ENCODE measurements at regions not wholly inside any gene's neighbourhood (a gene's known extent, or its start where the extent isn't known, plus 50 kb on each side); places are given as distances from the start of the nearest gene placed in this dataset.
"Not testable (repeated sequence)": the region's sequence is repeated elsewhere in the genome, so short reads cannot be mapped to it uniquely, and the experiment has no call there.

DNA sequence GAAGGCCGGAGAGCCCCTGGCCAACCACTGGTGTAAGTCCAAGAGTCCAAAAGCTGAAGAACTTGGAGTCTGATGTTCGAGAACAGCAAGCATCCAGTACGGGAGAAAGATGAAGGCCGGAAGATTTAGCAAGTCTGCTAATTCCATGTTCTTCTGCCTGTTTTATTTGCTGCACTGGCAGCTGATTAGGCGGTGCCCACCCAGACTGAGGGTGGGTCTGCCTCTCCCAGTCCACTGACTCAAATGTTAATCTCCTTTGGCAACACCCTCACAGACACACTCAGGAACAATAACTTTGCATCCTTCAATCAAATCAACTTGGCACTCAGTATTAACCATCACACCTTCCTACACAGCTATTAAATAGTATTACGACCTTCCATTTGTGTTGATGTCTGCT is 168.6 kb downstream of the ALDH1A2 start:
- TF ChIP-seq, protein P1, sequence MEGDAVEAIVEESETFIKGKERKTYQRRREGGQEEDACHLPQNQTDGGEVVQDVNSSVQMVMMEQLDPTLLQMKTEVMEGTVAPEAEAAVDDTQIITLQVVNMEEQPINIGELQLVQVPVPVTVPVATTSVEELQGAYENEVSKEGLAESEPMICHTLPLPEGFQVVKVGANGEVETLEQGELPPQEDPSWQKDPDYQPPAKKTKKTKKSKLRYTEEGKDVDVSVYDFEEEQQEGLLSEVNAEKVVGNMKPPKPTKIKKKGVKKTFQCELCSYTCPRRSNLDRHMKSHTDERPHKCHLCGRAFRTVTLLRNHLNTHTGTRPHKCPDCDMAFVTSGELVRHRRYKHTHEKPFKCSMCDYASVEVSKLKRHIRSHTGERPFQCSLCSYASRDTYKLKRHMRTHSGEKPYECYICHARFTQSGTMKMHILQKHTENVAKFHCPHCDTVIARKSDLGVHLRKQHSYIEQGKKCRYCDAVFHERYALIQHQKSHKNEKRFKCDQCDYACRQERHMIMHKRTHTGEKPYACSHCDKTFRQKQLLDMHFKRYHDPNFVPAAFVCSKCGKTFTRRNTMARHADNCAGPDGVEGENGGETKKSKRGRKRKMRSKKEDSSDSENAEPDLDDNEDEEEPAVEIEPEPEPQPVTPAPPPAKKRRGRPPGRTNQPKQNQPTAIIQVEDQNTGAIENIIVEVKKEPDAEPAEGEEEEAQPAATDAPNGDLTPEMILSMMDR (conservative IDR thresholded peaks at IDR 0.05 in 1 of 2, IDR thresholded peaks at IDR 0.05 in 1 of 2; ENCODE audit: extremely low read depth in 1 of 2, insufficient read depth in 1 of 2, low read depth in 1 of 2, low read length in 2 of 2) = not testable (repeated sequence)
- TF ChIP-seq EZH2 (IDR thresholded peaks at IDR 0.05; ENCODE audit: borderline replicate concordance, low read length) = not testable (repeated sequence)
